ENCODE measurements at regions not wholly inside any gene's neighbourhood (a gene's known extent, or its start where the extent isn't known, plus 50 kb on each side); places are given as distances from the start of the nearest gene placed in this dataset.
"Not testable (repeated sequence)": the region's sequence is repeated elsewhere in the genome, so short reads cannot be mapped to it uniquely, and the experiment has no call there.

GRCh38 chr1:245087723-245088122, 67.1 kb upstream of the KIF26B start:
- H3K27me3 ChIP-seq (ENCODE audit: control insufficient read depth, insufficient read depth, low read length), result no peaks in the 10 kb centered on the region
- no peaks in the 10 kb centered on the region for H3K36me3 ChIP-seq (ENCODE audit: insufficient read depth, low read length)
- no peak overlapping the region for H3K9ac ChIP-seq (ENCODE audit: low read depth, low read length)
- H3K9me3 ChIP-seq (replicated peaks; ENCODE audit: low read length), result no peaks in the 10 kb centered on the region
- H3K4me1 ChIP-seq (ENCODE audit: control insufficient read depth, insufficient read depth, low read length), result peaks cover 41% of the 10 kb centered on the region
- no peak overlapping the region for H3K4me3 ChIP-seq (ENCODE audit: low read length)
- no peak overlapping the region for H3K4me2 ChIP-seq (ENCODE audit: low read length)

DNA sequence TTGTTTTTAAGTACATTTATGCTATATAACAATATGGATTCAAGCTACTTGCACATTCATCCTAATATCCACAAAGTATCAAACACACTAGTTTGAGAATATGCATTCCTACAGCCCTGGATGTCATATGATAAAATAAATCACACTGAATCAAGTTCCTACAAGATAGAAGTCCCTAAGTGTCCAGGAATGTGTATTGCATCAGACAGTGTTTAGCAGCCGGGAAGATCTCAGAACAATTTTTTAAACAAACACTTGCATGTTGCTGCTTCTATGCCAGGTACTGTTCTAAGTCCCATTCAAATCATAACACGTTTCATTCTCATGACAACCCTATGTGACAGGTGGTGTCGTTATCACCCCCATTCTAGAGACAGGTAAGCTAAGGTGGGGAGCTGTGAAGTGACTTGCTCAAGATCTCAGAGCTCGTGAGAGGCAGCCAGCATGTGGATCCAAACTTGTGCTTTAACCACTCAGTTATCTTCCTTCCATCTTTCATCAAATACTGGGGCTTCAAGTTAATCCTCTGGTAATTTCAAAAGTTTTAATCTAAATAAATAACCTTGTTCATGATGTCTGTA, 68.3 kb upstream of the KIF26B start:
- H3K9ac ChIP-seq (ENCODE audit: low read depth, low read length), result peak overlapping the region; percentile 16

DNA sequence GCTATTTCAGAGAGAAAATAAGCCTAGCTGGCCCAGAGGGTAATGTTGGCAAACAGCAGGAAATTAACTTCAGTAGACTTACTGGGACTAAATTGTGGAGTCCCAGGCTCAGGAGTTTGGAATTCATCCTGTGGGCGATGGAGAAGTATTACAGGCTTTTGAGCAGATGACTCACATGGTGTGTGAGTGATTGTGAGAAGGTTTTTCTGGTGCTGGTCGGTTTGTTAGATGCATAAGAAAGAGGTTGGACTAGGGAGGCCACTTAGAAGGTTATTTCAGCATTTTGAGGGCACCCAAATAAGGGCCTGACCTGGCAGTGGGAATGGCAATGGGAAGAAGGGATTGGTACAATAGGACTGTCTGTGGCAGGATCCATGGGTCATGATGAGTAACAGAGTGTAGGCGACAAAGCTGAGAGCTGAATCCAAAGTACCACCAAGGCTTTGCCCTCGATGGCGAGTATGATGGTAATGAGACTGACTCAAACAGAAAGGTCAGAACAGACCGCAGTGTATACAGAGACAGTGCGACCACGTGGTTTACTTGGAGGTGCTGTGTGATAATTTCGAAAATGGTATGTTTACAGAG, 69.2 kb upstream of the KIF26B start:
- H3K36me3 ChIP-seq (ENCODE audit: insufficient read depth, low read length), result no peaks in the 10 kb centered on the region
- peak overlapping the region; percentile 53 for H3K9ac ChIP-seq (ENCODE audit: low read depth, low read length)
- no peaks in the 10 kb centered on the region for H3K27me3 ChIP-seq (ENCODE audit: control insufficient read depth, insufficient read depth, low read length)
- H3K9me3 ChIP-seq (replicated peaks; ENCODE audit: low read length), result no peaks in the 10 kb centered on the region
- no peak overlapping the region for H3K4me3 ChIP-seq (ENCODE audit: low read length)
- peak overlapping the region; percentile 49 for H3K4me2 ChIP-seq (ENCODE audit: low read length)
- H3K4me1 ChIP-seq (ENCODE audit: control insufficient read depth, insufficient read depth, low read length), result peaks cover 22% of the 10 kb centered on the region

More for the DNA sequence above, 68.3 kb upstream of the KIF26B start:
- Histone ChIP-seq H3K4me1 (ENCODE audit: control insufficient read depth, insufficient read depth, low read length) (peaks cover 29% of the 10 kb centered on the region), H3K4me2 (ENCODE audit: low read length) (peak overlapping the region; percentile 49), H3K36me3 (ENCODE audit: insufficient read depth, low read length) (no peaks in the 10 kb centered on the region), H3K4me3 (ENCODE audit: low read length) (no peak overlapping the region), H3K9me3 (replicated peaks; ENCODE audit: low read length) (no peaks in the 10 kb centered on the region), H3K27me3 (ENCODE audit: control insufficient read depth, insufficient read depth, low read length) (no peaks in the 10 kb centered on the region)

DNA sequence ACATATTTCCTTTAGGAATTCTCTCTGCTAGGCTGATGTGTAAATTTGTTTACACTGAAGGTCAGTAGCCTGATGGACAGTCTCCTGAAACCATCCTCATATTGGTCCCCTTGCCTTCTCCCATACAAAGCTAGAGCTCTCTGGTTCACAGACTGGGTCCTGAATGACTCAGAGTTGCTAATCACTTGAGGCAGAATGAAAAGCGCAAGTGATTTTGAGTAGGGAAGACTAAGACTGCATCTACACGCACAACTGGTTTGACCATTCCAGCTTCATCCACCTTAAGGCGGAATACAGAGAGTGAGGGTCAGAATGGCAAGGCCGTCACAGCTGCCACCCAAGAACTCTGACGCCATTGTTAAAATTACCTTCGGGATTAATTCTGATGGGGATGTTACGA, 70.2 kb upstream of the KIF26B start:
- Histone ChIP-seq H3K9me3 (replicated peaks; ENCODE audit: low read length) (no peaks in the 10 kb centered on the region), H3K27me3 (ENCODE audit: control insufficient read depth, insufficient read depth, low read length) (no peaks in the 10 kb centered on the region), H3K4me3 (ENCODE audit: low read length) (no peak overlapping the region)

DNA sequence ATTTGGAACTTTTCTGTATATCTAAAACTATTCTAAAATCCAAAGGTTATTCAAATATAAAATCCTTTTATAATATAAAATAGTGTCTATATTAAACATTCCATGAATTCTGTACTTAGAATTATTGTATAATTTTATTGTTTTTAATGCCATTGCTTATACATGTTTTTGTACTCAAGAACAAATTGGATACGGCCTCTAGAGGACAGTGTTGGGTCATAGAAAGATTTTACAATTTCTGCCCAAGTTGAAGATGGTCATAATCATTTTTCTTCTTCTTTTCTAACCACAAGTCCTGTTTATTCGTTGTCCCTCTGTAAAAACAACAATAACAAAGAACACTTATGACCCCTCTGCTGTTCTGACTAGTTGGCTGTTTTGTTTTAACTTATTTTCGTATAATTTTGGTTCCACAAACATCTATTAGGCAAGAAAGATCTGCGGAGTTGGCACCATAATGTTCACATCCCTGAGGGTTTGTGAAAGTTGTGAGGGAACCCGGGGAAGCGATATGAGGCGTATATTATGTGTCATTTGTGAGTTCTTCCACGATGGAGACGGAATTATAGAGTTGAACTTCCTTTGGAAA, 75.7 kb upstream of the KIF26B start:
- no peaks in the 10 kb centered on the region for H3K9me3 ChIP-seq (replicated peaks; ENCODE audit: low read length)
- no peak overlapping the region for H3K9ac ChIP-seq (ENCODE audit: low read depth, low read length)
- peaks cover 3% of the 10 kb centered on the region for H3K4me1 ChIP-seq (ENCODE audit: control insufficient read depth, insufficient read depth, low read length)
- no peaks in the 10 kb centered on the region for H3K36me3 ChIP-seq (ENCODE audit: insufficient read depth, low read length)
- no peak overlapping the region for H3K4me2 ChIP-seq (ENCODE audit: low read length)
- H3K27me3 ChIP-seq (ENCODE audit: control insufficient read depth, insufficient read depth, low read length), result no peaks in the 10 kb centered on the region
- no peak overlapping the region for H3K4me3 ChIP-seq (ENCODE audit: low read length)

More for the DNA sequence above, 70.2 kb upstream of the KIF26B start:
- no peak overlapping the region for H3K4me2 ChIP-seq (ENCODE audit: low read length)
- H3K4me1 ChIP-seq (ENCODE audit: control insufficient read depth, insufficient read depth, low read length), result peaks cover 22% of the 10 kb centered on the region
- peak overlapping the region; percentile 53 for H3K9ac ChIP-seq (ENCODE audit: low read depth, low read length)
- no peaks in the 10 kb centered on the region for H3K36me3 ChIP-seq (ENCODE audit: insufficient read depth, low read length)

DNA sequence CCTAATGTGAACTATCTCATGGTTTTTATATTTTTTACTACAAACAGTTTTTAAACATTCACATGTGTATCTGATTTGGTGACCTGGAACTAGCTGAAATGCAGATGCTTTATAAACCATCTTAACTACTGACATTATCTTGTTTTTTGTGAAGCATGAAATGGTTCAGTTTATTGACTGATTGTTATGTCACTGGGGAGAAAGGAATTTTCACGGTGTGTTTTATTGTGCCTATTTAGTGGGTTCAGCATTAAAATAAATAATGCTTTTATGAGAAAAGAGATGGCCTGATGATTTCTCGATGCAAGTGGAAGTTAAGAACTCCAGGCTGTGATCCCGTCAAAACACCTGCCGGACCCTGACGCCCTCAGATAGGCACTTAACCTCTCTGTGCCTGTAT, 79.9 kb upstream of the KIF26B start:
- H3K9me3 ChIP-seq (replicated peaks; ENCODE audit: low read length), result no peaks in the 10 kb centered on the region
- no peak overlapping the region for H3K4me2 ChIP-seq (ENCODE audit: low read length)
- no peaks in the 10 kb centered on the region for H3K27me3 ChIP-seq (ENCODE audit: control insufficient read depth, insufficient read depth, low read length)
- H3K9ac ChIP-seq (ENCODE audit: low read depth, low read length), result no peak overlapping the region
- H3K4me3 ChIP-seq (ENCODE audit: low read length), result no peak overlapping the region
- H3K36me3 ChIP-seq (ENCODE audit: insufficient read depth, low read length), result no peaks in the 10 kb centered on the region
- peaks cover 6% of the 10 kb centered on the region for H3K4me1 ChIP-seq (ENCODE audit: control insufficient read depth, insufficient read depth, low read length)

GRCh38 chr1:245074232-245074747, 80.5 kb upstream of the KIF26B start:
- Histone ChIP-seq H3K9ac (ENCODE audit: low read depth, low read length) (no peak overlapping the region), H3K4me3 (ENCODE audit: low read length) (no peak overlapping the region), H3K36me3 (ENCODE audit: insufficient read depth, low read length) (no peaks in the 10 kb centered on the region), H3K9me3 (replicated peaks; ENCODE audit: low read length) (no peaks in the 10 kb centered on the region), H3K4me2 (ENCODE audit: low read length) (peak overlapping the region; percentile 10), H3K27me3 (ENCODE audit: control insufficient read depth, insufficient read depth, low read length) (no peaks in the 10 kb centered on the region), H3K4me1 (ENCODE audit: control insufficient read depth, insufficient read depth, low read length) (peaks cover 6% of the 10 kb centered on the region)

GRCh38 chr1:245070836-245071615, 83.8 kb upstream of the KIF26B start:
- H3K9me3 ChIP-seq (replicated peaks; ENCODE audit: low read length), result no peaks in the 10 kb centered on the region
- H3K4me3 ChIP-seq (ENCODE audit: low read length), result no peak overlapping the region
- H3K27me3 ChIP-seq (ENCODE audit: control insufficient read depth, insufficient read depth, low read length), result no peaks in the 10 kb centered on the region
- H3K36me3 ChIP-seq (ENCODE audit: insufficient read depth, low read length), result no peaks in the 10 kb centered on the region
- peaks cover 12% of the 10 kb centered on the region for H3K4me1 ChIP-seq (ENCODE audit: control insufficient read depth, insufficient read depth, low read length)
- no peak overlapping the region for H3K4me2 ChIP-seq (ENCODE audit: low read length)
- H3K9ac ChIP-seq (ENCODE audit: low read depth, low read length), result no peak overlapping the region

- Histone ChIP-seq H3K27me3 (ENCODE audit: control insufficient read depth, insufficient read depth, low read length) (no peaks in the 10 kb centered on the region), H3K4me3 (ENCODE audit: low read length) (no peak overlapping the region), H3K9ac (ENCODE audit: low read depth, low read length) (no peak overlapping the region)
Observed at GRCh38 chr1:245067257-245067656, 87.5 kb upstream of the KIF26B start.

GRCh38 chr1:245062741-245063305, 92.0 kb upstream of the KIF26B start:
- no peaks in the 10 kb centered on the region for H3K36me3 ChIP-seq (ENCODE audit: insufficient read depth, low read length)

More at GRCh38 chr1:245067257-245067656, 87.5 kb upstream of the KIF26B start:
- Histone ChIP-seq H3K4me2 (ENCODE audit: low read length) (no peak overlapping the region), H3K36me3 (ENCODE audit: insufficient read depth, low read length) (no peaks in the 10 kb centered on the region), H3K9me3 (replicated peaks; ENCODE audit: low read length) (no peaks in the 10 kb centered on the region), H3K4me1 (ENCODE audit: control insufficient read depth, insufficient read depth, low read length) (peaks cover 6% of the 10 kb centered on the region)

GRCh38 chr1:245061808-245062207, 93.0 kb upstream of the KIF26B start:
- H3K4me3 ChIP-seq (ENCODE audit: low read length); H3K9ac ChIP-seq (ENCODE audit: low read depth, low read length); H3K4me2 ChIP-seq (ENCODE audit: low read length); H3K36me3 ChIP-seq (ENCODE audit: insufficient read depth, low read length); H3K4me1 ChIP-seq (ENCODE audit: control insufficient read depth, insufficient read depth, low read length); H3K27me3 ChIP-seq (ENCODE audit: control insufficient read depth, insufficient read depth, low read length); H3K9me3 ChIP-seq (replicated peaks; ENCODE audit: low read length): not testable (repeated sequence)

More at GRCh38 chr1:245062741-245063305, 92.0 kb upstream of the KIF26B start:
- H3K9me3 ChIP-seq (replicated peaks; ENCODE audit: low read length), result no peaks in the 10 kb centered on the region
- H3K9ac ChIP-seq (ENCODE audit: low read depth, low read length), result no peak overlapping the region
- H3K27me3 ChIP-seq (ENCODE audit: control insufficient read depth, insufficient read depth, low read length), result no peaks in the 10 kb centered on the region
- H3K4me3 ChIP-seq (ENCODE audit: low read length), result no peak overlapping the region
- no peak overlapping the region for H3K4me2 ChIP-seq (ENCODE audit: low read length)
- H3K4me1 ChIP-seq (ENCODE audit: control insufficient read depth, insufficient read depth, low read length), result peaks cover 6% of the 10 kb centered on the region

Measured in skeletal muscle satellite cell (primary cell).